ENCODE measurements at regions not wholly inside any gene's neighbourhood (a gene's known extent, or its start where the extent isn't known, plus 50 kb on each side); places are given as distances from the start of the nearest gene placed in this dataset.
"Not testable (repeated sequence)": the region's sequence is repeated elsewhere in the genome, so short reads cannot be mapped to it uniquely, and the experiment has no call there.

GRCh38 chr6:97445407-97445806 is 162.4 kb upstream of the MMS22L start:
- in situ Hi-C loops (cut with HindIII; ENCODE audit: low sequenced_read_pairs) = no loop called here
- no peak for DNase-seq (ENCODE audit: low spot score)

- DNase-seq (ENCODE audit: low spot score) = no peak
- in situ Hi-C loops (cut with HindIII; ENCODE audit: low sequenced_read_pairs) = no loop called here
Observed at GRCh38 chr6:97449444-97449966, 166.5 kb upstream of the MMS22L start.

- in situ Hi-C loops (cut with HindIII; ENCODE audit: low sequenced_read_pairs) = no loop called here
- DNase-seq (ENCODE audit: low spot score) = no peak
Observed at GRCh38 chr6:97450087-97450486, 167.1 kb upstream of the MMS22L start.

- DNase-seq (ENCODE audit: low spot score) = no peak
- in situ Hi-C loops (cut with HindIII; ENCODE audit: low sequenced_read_pairs) = no loop called here
Observed at GRCh38 chr6:97456070-97456469, 173.1 kb upstream of the MMS22L start.

GRCh38 chr6:97459535-97459934 is 176.5 kb upstream of the MMS22L start:
- no peak for DNase-seq (ENCODE audit: low spot score)

GRCh38 chr6:97459986-97460385 is 177.0 kb upstream of the MMS22L start:
- in situ Hi-C loops (cut with HindIII; ENCODE audit: low sequenced_read_pairs) = no loop called here

More at GRCh38 chr6:97459535-97459934, 176.5 kb upstream of the MMS22L start:
- in situ Hi-C loops (cut with HindIII; ENCODE audit: low sequenced_read_pairs) = no loop called here

GRCh38 chr6:97460394-97461080 is 177.5 kb upstream of the MMS22L start:
- in situ Hi-C loops (cut with HindIII; ENCODE audit: low sequenced_read_pairs) = no loop called here
- no peak for DNase-seq (ENCODE audit: low spot score)

More at GRCh38 chr6:97459986-97460385, 177.0 kb upstream of the MMS22L start:
- DNase-seq (ENCODE audit: low spot score) = no peak

GRCh38 chr6:97461218-97461617 is 178.2 kb upstream of the MMS22L start:
- DNase-seq (ENCODE audit: low spot score) = no peak
- in situ Hi-C loops (cut with HindIII; ENCODE audit: low sequenced_read_pairs) = no loop called here

- DNase-seq (ENCODE audit: low spot score) = no peak
- in situ Hi-C loops (cut with HindIII; ENCODE audit: low sequenced_read_pairs) = no loop called here
Observed at GRCh38 chr6:97462031-97462430, 179.0 kb upstream of the MMS22L start.

GRCh38 chr6:97462938-97463598 is 180.1 kb upstream of the MMS22L start:
- DNase-seq (ENCODE audit: low spot score) = no peak
- in situ Hi-C loops (cut with HindIII; ENCODE audit: low sequenced_read_pairs) = no loop called here

- DNase-seq (ENCODE audit: low spot score) = no peak
- in situ Hi-C loops (cut with HindIII; ENCODE audit: low sequenced_read_pairs) = no loop called here
Observed at GRCh38 chr6:97465877-97466561, 183.0 kb upstream of the MMS22L start.

GRCh38 chr6:97468981-97469380 is 186.0 kb upstream of the MMS22L start:
- in situ Hi-C loops (cut with HindIII; ENCODE audit: low sequenced_read_pairs) = no loop called here
- DNase-seq (ENCODE audit: low spot score) = no peak

GRCh38 chr6:97469451-97469850 is 186.4 kb upstream of the MMS22L start:
- in situ Hi-C loops (cut with HindIII; ENCODE audit: low sequenced_read_pairs) = no loop called here
- no peak for DNase-seq (ENCODE audit: low spot score)

- in situ Hi-C loops (cut with HindIII; ENCODE audit: low sequenced_read_pairs) = no loop called here
- no peak for DNase-seq (ENCODE audit: low spot score)
Observed at GRCh38 chr6:97470322-97470721, 187.3 kb upstream of the MMS22L start.

GRCh38 chr6:97473979-97474378 is 191.0 kb upstream of the MMS22L start:
- DNase-seq (ENCODE audit: low spot score) = no peak
- in situ Hi-C loops (cut with HindIII; ENCODE audit: low sequenced_read_pairs) = no loop called here

GRCh38 chr6:97497713-97498331 is 214.8 kb upstream of the MMS22L start:
- in situ Hi-C loops (cut with HindIII; ENCODE audit: low sequenced_read_pairs) = no loop called here
- peak; percentile 76 for DNase-seq (ENCODE audit: low spot score)

- in situ Hi-C loops (cut with HindIII; ENCODE audit: low sequenced_read_pairs) = no loop called here
Observed at GRCh38 chr6:97501853-97502252, 218.8 kb upstream of the MMS22L start.

GRCh38 chr6:97508646-97509045 is 225.6 kb upstream of the MMS22L start:
- in situ Hi-C loops (cut with HindIII; ENCODE audit: low sequenced_read_pairs) = no loop called here
- DNase-seq (ENCODE audit: low spot score) = no peak

More at GRCh38 chr6:97501853-97502252, 218.8 kb upstream of the MMS22L start:
- DNase-seq (ENCODE audit: low spot score) = no peak

GRCh38 chr6:97513260-97513659 is 230.2 kb upstream of the MMS22L start:
- in situ Hi-C loops (cut with HindIII; ENCODE audit: low sequenced_read_pairs); DNase-seq (ENCODE audit: low spot score): not testable (repeated sequence)

GRCh38 chr6:97524811-97525210 is 241.8 kb upstream of the MMS22L start:
- in situ Hi-C loops (cut with HindIII; ENCODE audit: low sequenced_read_pairs) = no loop called here
- peak; percentile 75 for DNase-seq (ENCODE audit: low spot score)
